HCT116 (cell line): ENCODE measurements at regions not wholly inside any gene's neighbourhood (a gene's known extent, or its start where the extent isn't known, plus 50 kb on each side); places are given as distances from the start of the nearest gene placed in this dataset.

ENCODE experiments used
- CBX3 ChIP-seq: IDR thresholded peaks from 2 replicates; pipeline ENCODE4 v1.6.1; 2012; ENCODE audit warnings: low read depth
- CEBPB ChIP-seq: IDR thresholded peaks from 2 replicates; pipeline ENCODE4 v1.6.1; 2012; ENCODE audit warnings: low read depth
- CTCF ChIP-seq, 3 experiments: fragments of 200-600 bp in 1 of 3; sonication (generic) in 1 of 3; IDR thresholded peaks in 2 of 3; conservative IDR thresholded peaks in 1 of 3; 2 replicates each; pipeline ENCODE4 v1.5.1; 2012 to 2017; ENCODE audit warnings: low read depth in 2 of 3, low read length in 2 of 3, antibody characterized with exemption in 1 of 3, borderline replicate concordance in 1 of 3, control low read depth in 1 of 3, mild to moderate bottlenecking in 1 of 3, mixed read lengths in 1 of 3, mixed run types in 1 of 3, moderate library complexity in 1 of 3; ENCODE audit not compliant: insufficient read depth in 1 of 3
- EZH2 ChIP-seq: fragments of 200-600 bp; sonication (generic); IDR thresholded peaks from 2 replicates; pipeline ENCODE4 v1.6.1; 2017; ENCODE audit warnings: antibody characterized with exemption, mixed run types
- RAD21 ChIP-seq: IDR thresholded peaks from 2 replicates; pipeline ENCODE4 v1.6.1; 2012; ENCODE audit warnings: low read depth, mild to moderate bottlenecking
- SIN3A ChIP-seq: IDR thresholded peaks from 2 replicates; pipeline ENCODE4 v1.6.1; 2012; ENCODE audit warnings: low read depth
- SP1 ChIP-seq: IDR thresholded peaks from 2 replicates; pipeline ENCODE4 v1.6.1; 2012; ENCODE audit warnings: low read depth
- SRF ChIP-seq: IDR thresholded peaks from 2 replicates; pipeline ENCODE4 v1.6.1; 2012; ENCODE audit warnings: low read depth
- ZNF274 ChIP-seq: fragments of 200-500 bp; sonication (Bioruptor generic); IDR thresholded peaks from 2 replicates; pipeline ENCODE4 v1.6.1; 2014; ENCODE audit warnings: mild to moderate bottlenecking, low read depth, low read length, inconsistent platforms
- TF ChIP-seq, protein P1 (sequence below): IDR thresholded peaks from 2 replicates; pipeline ENCODE4 v1.6.1; 2012
- TF ChIP-seq, protein P2 (sequence below): IDR thresholded peaks from 2 replicates; pipeline ENCODE4 v1.6.1; 2012; ENCODE audit warnings: low read depth

DNA sequence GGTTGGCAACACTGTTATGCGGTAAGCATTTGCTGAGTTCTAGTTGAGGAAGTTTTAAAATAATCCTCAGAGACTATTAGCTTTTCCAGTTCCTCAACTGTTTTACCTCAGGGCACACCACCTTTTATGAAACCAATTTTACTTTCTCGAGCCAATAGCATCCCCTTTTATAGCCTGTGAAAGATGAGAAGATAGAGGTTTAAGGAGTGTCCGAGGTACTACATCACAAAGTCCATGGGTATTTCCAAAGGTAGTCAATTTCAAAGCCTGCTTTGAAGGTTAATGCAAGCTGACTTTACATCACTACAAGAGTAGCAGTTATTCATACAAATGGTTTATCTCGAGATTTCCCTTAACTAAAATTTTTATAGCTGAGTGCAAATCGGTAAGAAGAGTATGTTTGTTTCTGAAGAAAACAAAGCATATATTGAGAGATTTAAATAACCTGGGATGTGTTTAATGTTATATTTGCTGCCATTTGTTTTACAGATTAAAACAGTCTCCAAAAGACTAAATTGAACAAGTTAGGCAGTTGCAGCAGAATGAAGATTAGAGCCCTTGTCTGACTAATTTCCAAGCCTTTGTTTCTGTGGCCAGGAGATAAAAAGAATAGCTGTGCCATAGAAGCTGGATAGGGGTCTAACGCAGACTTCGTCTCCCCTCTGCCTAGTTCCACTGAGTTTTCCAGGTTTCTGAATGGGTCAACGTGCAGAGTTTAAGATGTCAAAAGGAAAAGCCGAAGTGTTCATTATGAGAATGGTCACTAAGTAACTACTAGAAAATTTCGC, 74.7 kb upstream of the TRPC4 start:
- TF ChIP-seq CTCF (IDR thresholded peaks at IDR 0.05 in 2 of 3, conservative IDR thresholded peaks at IDR 0.05 in 1 of 3; ENCODE audit: borderline replicate concordance in 1 of 3, insufficient read depth in 1 of 3, low read depth in 2 of 3, low read length in 2 of 3) (no peak), ZNF274 (no peak), SRF (no peak), RAD21 (no peak), SIN3A (no peak), CEBPB (no peak), SP1 (no peak), CBX3 (no peak), EZH2 (no peak)
- TF ChIP-seq, protein P1, sequence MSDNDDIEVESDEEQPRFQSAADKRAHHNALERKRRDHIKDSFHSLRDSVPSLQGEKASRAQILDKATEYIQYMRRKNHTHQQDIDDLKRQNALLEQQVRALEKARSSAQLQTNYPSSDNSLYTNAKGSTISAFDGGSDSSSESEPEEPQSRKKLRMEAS = no peak
- TF ChIP-seq, protein P2, sequence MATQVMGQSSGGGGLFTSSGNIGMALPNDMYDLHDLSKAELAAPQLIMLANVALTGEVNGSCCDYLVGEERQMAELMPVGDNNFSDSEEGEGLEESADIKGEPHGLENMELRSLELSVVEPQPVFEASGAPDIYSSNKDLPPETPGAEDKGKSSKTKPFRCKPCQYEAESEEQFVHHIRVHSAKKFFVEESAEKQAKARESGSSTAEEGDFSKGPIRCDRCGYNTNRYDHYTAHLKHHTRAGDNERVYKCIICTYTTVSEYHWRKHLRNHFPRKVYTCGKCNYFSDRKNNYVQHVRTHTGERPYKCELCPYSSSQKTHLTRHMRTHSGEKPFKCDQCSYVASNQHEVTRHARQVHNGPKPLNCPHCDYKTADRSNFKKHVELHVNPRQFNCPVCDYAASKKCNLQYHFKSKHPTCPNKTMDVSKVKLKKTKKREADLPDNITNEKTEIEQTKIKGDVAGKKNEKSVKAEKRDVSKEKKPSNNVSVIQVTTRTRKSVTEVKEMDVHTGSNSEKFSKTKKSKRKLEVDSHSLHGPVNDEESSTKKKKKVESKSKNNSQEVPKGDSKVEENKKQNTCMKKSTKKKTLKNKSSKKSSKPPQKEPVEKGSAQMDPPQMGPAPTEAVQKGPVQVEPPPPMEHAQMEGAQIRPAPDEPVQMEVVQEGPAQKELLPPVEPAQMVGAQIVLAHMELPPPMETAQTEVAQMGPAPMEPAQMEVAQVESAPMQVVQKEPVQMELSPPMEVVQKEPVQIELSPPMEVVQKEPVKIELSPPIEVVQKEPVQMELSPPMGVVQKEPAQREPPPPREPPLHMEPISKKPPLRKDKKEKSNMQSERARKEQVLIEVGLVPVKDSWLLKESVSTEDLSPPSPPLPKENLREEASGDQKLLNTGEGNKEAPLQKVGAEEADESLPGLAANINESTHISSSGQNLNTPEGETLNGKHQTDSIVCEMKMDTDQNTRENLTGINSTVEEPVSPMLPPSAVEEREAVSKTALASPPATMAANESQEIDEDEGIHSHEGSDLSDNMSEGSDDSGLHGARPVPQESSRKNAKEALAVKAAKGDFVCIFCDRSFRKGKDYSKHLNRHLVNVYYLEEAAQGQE = no peak
